ENCODE measurements at regions not wholly inside any gene's neighbourhood (a gene's known extent, or its start where the extent isn't known, plus 50 kb on each side); places are given as distances from the start of the nearest gene placed in this dataset.

GRCh38 chr13:97540696-97541095 is 106.7 kb downstream of the RAP2A start:
- TF ChIP-seq POLR2A (IDR thresholded peaks at IDR 0.05) (no peak), CTCF (IDR thresholded peaks at IDR 0.05) (no peak)

All from esophagus squamous epithelium (tissue), 4 donors.